Right lobe of liver (tissue), 6 donors: ENCODE measurements at regions not wholly inside any gene's neighbourhood (a gene's known extent, or its start where the extent isn't known, plus 50 kb on each side); places are given as distances from the start of the nearest gene placed in this dataset.

Experiments used
- ATAC-seq, 4 donors: fragments of 200-7000 bp; cut with Tn5 transposase; one replicate each; pipeline ENCODE4 v1.9.1; 2020; ENCODE audit warnings: mild to moderate bottlenecking in 4 of 4, moderate library complexity in 4 of 4
- DNase-seq, 3 donors: peaks; one replicate each; pipeline ENCODE4 v3.0.0-alpha.2; 2020
- H3K27ac ChIP-seq, 3 donors: fragments of 200-600 bp; one replicate each; pipeline ENCODE4 v1.8.0; 2022
- H3K27me3 ChIP-seq, 2 donors: fragments of 200-600 bp; one replicate each; pipeline ENCODE4 v1.8.0; 2022
- H3K36me3 ChIP-seq, 4 donors: fragments of 200-600 bp; sonication (generic) in 1 of 4; one replicate each; pipeline versions ENCODE4 v1.5.1 to v1.8.0; 2017 to 2022; ENCODE audit warnings: control low read depth in 1 of 4
- H3K4me1 ChIP-seq, 4 donors: fragments of 200-600 bp; sonication (generic) in 1 of 4; one replicate each; pipeline versions ENCODE4 v1.5.1 to v1.8.0; 2017 to 2022; ENCODE audit warnings: control low read depth in 1 of 4
- H3K4me3 ChIP-seq, 3 donors: fragments of 200-600 bp; one replicate each; pipeline ENCODE4 v1.8.0; 2022
- H3K9me3 ChIP-seq, 4 donors: fragments of 200-600 bp; sonication (generic) in 1 of 4; one replicate each; pipeline versions ENCODE4 v1.5.1 to v1.8.0; 2017 to 2022; ENCODE audit warnings: control low read depth in 1 of 4
- POLR2A ChIP-seq: fragments of 450-650 bp; IDR thresholded peaks from one replicate; pipeline ENCODE4 v1.6.1; 2017; ENCODE audit warnings: antibody characterized with exemption, mild to moderate bottlenecking
- WGBS: methylation state at CpG from one replicate; pipeline ENCODE4 v1.1.6; 2018; ENCODE audit warnings: low coverage, low lambda C conversion rate; ENCODE audit not compliant: insufficient coverage; ENCODE audit errors: missing lambda C conversion rate; 5-methylcytosine and 5-hydroxymethylcytosine counted together
- intact Hi-C, 2 donors: fragments of 100-400 bp; cut with DNase I; formaldehyde crosslinking; loops; one replicate each; pipeline versions ENCODE4 v1.11.2 to v1.14.1; 2022
- TF ChIP-seq, protein P1 (sequence below), 4 donors: fragments of 200-600 bp in 3 of 4; fragments of 450-650 bp in 1 of 4; IDR thresholded peaks; one replicate each; pipeline versions ENCODE4 v1.5.1 to v1.8.0; 2016 to 2022; ENCODE audit warnings: antibody characterized with exemption in 4 of 4, mild to moderate bottlenecking in 2 of 4
- donor health status: DM: no; HTN: yes; CAD: no.
- donor health status: DM: no; HTN: no; CAD: no.
- donor health status: DM: no; HTN: no; CAD: no.
- donor health status: DM: no; HTN: yes; CAD: no.
- donor health status: DM: no; HTN: yes; CAD: no.

DNA sequence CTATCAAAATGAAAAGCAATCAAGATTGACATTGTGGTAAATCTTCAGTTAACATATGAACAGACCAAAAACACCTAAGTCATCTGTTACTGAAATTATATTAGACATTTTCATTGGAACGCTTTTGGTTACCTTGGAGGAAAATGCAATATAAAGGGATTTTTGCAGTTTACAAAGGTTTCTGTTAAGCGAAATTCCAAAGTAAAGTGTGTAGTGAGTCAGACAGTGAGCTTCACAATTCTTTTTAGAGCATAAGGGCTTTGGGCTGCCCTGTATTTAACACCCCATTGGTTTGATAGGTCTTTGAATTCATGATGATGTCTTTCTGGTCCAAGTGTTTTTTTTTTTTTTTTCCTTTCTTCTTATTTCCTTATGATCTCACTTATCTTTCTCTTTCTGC is 462.8 kb downstream of the EDEM1 start:
- Histone ChIP-seq H3K9me3 (no peaks in the 10 kb centered on the region), H3K4me3 (no peak overlapping the region), H3K27ac (no peak overlapping the region), H3K36me3 (no peaks in the 10 kb centered on the region), H3K4me1 (no peaks in the 10 kb centered on the region), H3K27me3 (no peaks in the 10 kb centered on the region)
- DNase-seq: no peak
- 57% methylated on average over 2 of the region's 2 CpGs for WGBS
- intact Hi-C loops: no loop called here
- no peak for TF ChIP-seq POLR2A
- TF ChIP-seq, protein P1, sequence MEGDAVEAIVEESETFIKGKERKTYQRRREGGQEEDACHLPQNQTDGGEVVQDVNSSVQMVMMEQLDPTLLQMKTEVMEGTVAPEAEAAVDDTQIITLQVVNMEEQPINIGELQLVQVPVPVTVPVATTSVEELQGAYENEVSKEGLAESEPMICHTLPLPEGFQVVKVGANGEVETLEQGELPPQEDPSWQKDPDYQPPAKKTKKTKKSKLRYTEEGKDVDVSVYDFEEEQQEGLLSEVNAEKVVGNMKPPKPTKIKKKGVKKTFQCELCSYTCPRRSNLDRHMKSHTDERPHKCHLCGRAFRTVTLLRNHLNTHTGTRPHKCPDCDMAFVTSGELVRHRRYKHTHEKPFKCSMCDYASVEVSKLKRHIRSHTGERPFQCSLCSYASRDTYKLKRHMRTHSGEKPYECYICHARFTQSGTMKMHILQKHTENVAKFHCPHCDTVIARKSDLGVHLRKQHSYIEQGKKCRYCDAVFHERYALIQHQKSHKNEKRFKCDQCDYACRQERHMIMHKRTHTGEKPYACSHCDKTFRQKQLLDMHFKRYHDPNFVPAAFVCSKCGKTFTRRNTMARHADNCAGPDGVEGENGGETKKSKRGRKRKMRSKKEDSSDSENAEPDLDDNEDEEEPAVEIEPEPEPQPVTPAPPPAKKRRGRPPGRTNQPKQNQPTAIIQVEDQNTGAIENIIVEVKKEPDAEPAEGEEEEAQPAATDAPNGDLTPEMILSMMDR (IDR thresholded peaks at IDR 0.05): no peak
- no peak for ATAC-seq

DNA sequence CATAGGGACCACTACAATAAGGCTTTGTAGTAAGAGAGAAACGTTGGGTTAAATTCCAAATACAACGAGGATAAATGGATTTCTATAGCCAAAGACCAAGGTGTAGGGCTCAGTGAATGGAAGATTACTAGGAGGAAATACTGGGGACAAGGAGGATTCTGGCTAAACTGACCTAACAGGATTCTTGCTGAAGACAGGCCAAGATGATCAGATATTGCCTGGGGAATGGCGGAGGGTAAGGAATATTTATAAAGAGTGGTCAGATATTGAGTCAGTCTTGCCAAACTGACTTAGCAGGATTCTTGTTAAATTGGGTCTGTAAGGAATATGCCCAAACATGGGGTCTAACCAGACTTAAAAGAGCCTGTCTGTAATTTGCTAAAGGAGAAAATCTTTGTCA is 463.8 kb downstream of the EDEM1 start:
- H3K36me3 ChIP-seq: no peaks in the 10 kb centered on the region
- ATAC-seq (no peak), DNase-seq (no peak)
- H3K4me3 ChIP-seq: no peak overlapping the region
- 45% methylated on average over 3 of the region's 3 CpGs for WGBS
- H3K27ac ChIP-seq: no peak overlapping the region
- no peaks in the 10 kb centered on the region for H3K27me3 ChIP-seq
- TF ChIP-seq, protein P1 (IDR thresholded peaks at IDR 0.05): no peak
- TF ChIP-seq POLR2A: no peak
- no peaks in the 10 kb centered on the region for H3K4me1 ChIP-seq
- intact Hi-C loops: no loop called here
- H3K9me3 ChIP-seq: no peaks in the 10 kb centered on the region

DNA sequence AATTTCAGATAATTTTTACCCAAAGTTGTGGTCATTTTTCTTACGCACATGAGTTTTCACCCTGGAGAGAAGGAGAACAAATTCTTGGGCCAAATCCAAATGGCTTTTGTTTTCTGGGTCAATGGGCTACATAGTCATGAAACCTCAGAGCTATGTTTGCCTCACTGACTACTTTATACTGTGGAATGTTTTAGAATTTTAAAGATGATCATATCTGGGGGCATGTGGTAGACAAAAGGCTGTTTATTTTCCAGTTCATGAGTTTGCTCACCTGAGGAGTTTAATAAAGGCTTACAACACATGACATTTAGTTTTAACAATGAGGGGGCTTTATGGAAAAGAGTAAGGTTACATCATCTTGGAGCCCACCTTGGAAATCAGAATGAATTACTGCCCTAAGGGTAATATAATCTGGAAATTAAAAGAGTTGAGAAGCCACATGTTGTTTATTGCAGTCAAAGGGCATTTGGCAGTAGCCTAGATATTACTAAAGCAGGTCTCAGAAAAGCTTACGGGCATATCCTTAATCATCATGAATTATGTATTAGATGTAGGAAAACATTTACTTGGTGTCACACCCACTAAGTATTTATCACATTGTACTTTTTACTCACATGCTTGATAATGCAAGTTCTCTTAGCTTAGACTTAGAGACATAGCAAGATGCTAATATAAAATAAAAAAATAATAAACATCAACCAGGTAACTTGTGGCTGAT is 466.1 kb downstream of the EDEM1 start:
- ATAC-seq: no peak
- DNase-seq: no peak
- H3K4me1 ChIP-seq: no peaks in the 10 kb centered on the region
- H3K27ac ChIP-seq: no peak overlapping the region
- H3K4me3 ChIP-seq: no peak overlapping the region
- no peaks in the 10 kb centered on the region for H3K27me3 ChIP-seq
- 69% methylated on average over 2 of the region's 2 CpGs for WGBS
- no peaks in the 10 kb centered on the region for H3K9me3 ChIP-seq
- TF ChIP-seq, protein P1 (IDR thresholded peaks at IDR 0.05): no peak
- no peak for TF ChIP-seq POLR2A
- intact Hi-C loops: no loop called here
- no peaks in the 10 kb centered on the region for H3K36me3 ChIP-seq

DNA sequence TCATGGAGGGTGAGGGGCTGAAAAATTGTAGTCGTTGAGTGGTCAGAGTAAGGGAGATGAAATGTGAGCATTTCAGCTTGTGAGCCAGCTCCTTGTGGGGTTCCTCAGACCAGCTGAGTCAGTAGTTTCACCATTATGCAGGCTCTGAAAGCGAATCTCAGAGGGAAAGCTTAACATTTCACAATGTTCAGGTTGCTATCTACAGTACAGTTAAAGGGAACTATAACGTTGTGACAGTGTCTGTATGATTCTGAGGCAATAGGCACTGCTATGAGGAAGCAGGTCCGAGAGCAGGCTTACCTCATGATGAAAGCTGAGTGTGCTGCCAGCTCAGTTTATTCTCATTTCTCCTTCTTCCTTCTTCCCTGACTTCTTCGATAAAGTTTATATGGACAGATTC is 469.6 kb downstream of the EDEM1 start:
- Histone ChIP-seq H3K9me3 (no peaks in the 10 kb centered on the region), H3K36me3 (no peaks in the 10 kb centered on the region), H3K27me3 (no peaks in the 10 kb centered on the region), H3K27ac (no peak overlapping the region), H3K4me3 (no peak overlapping the region), H3K4me1 (no peaks in the 10 kb centered on the region)
- no peak for TF ChIP-seq POLR2A
- TF ChIP-seq, protein P1 (IDR thresholded peaks at IDR 0.05): no peak
- 36% methylated on average over 4 of the region's 5 CpGs for WGBS
- intact Hi-C loops: no loop called here
- no peak for DNase-seq
- ATAC-seq: peak; percentile 43 to 67 (median 60)
